WTC11 (cell line): ENCODE measurements at regions not wholly inside any gene's neighbourhood (a gene's known extent, or its start where the extent isn't known, plus 50 kb on each side); places are given as distances from the start of the nearest gene placed in this dataset.

Experiments used
- STAT6 ChIP-seq: sonication (generic); formaldehyde crosslinking; conservative IDR thresholded peaks from 2 replicates; pipeline ENCODE4 v1.8.1; 2023; ENCODE audit warnings: mild to moderate bottlenecking, low read depth, missing genetic modification reagents, moderate library complexity

GRCh38 chr10:24773939-24774589 is 50.4 kb upstream of the ARHGAP21 start (continued):
- no peak for TF ChIP-seq STAT6 (CRISPR knock-in tag)
